ENCODE measurements at regions not wholly inside any gene's neighbourhood (a gene's known extent, or its start where the extent isn't known, plus 50 kb on each side); places are given as distances from the start of the nearest gene placed in this dataset.

- Mint-ChIP-seq H3K4me3 (ENCODE audit: unreplicated experiment) (no peak overlapping the region), H3K27ac (ENCODE audit: unreplicated experiment) (no peak overlapping the region), H3K4me1 (ENCODE audit: low read depth, unreplicated experiment) (no peaks in the 10 kb centered on the region), H3K36me3 (ENCODE audit: low read depth, unreplicated experiment) (no peaks in the 10 kb centered on the region), H3K27me3 (ENCODE audit: low read depth, unreplicated experiment) (no peaks in the 10 kb centered on the region), H3K9me3 (ENCODE audit: unreplicated experiment) (no peaks in the 10 kb centered on the region)
- H3K4me2 ChIP-seq (ENCODE audit: low read length) = no peak overlapping the region
- TF ChIP-seq EZH2 (IDR thresholded peaks at IDR 0.05; ENCODE audit: insufficient read depth, low read length) (no peak), CTCF (IDR thresholded peaks at IDR 0.05; ENCODE audit: insufficient read depth, low read depth, low read length) (no peak)
- no peak for DNase-seq (ENCODE audit: low read depth)
- no peak overlapping the region for H3K4me3 ChIP-seq (ENCODE audit: insufficient read depth, low read depth, low read length)
- H3K79me2 ChIP-seq (ENCODE audit: insufficient read depth, low read length) = no peaks in the 10 kb centered on the region
- H2AFZ ChIP-seq (ENCODE audit: low read depth, low read length) = no peak overlapping the region
- H3K9ac ChIP-seq (ENCODE audit: low read length) = no peak overlapping the region
- H3K27me3 ChIP-seq (ENCODE audit: insufficient read depth, low read length) = no peaks in the 10 kb centered on the region
- H3K27ac ChIP-seq (ENCODE audit: low read depth, low read length) = no peak overlapping the region
- H4K20me1 ChIP-seq (ENCODE audit: insufficient read depth, low read length) = no peaks in the 10 kb centered on the region
- FAIRE-seq = no peak
- no peaks in the 10 kb centered on the region for H3K36me3 ChIP-seq (ENCODE audit: insufficient read depth, low read length)
- H3K9me3 ChIP-seq (ENCODE audit: insufficient read depth, low read depth, low read length) = no peaks in the 10 kb centered on the region
- no peaks in the 10 kb centered on the region for H3K4me1 ChIP-seq (ENCODE audit: insufficient read depth, low read length)
Measured at GRCh38 chr5:52107210-52107905, 680.4 kb upstream of the ITGA1 start.

GRCh38 chr5:52119768-52120167 is 667.9 kb upstream of the ITGA1 start:
- no peaks in the 10 kb centered on the region for H3K4me1 Mint-ChIP-seq (ENCODE audit: low read depth, unreplicated experiment)
- no peaks in the 10 kb centered on the region for H3K9me3 ChIP-seq (ENCODE audit: insufficient read depth, low read depth, low read length)
- TF ChIP-seq CTCF (IDR thresholded peaks at IDR 0.05; ENCODE audit: insufficient read depth, low read depth, low read length) (no peak), EZH2 (IDR thresholded peaks at IDR 0.05; ENCODE audit: insufficient read depth, low read length) (no peak)
- no peak overlapping the region for H3K27ac ChIP-seq (ENCODE audit: low read depth, low read length)
- no peaks in the 10 kb centered on the region for H3K9me3 Mint-ChIP-seq (ENCODE audit: unreplicated experiment)
- H3K4me3 ChIP-seq (ENCODE audit: insufficient read depth, low read depth, low read length) = no peak overlapping the region
- no peak overlapping the region for H2AFZ ChIP-seq (ENCODE audit: low read depth, low read length)
- H4K20me1 ChIP-seq (ENCODE audit: insufficient read depth, low read length) = no peaks in the 10 kb centered on the region
- DNase-seq (ENCODE audit: low read depth) (no peak), FAIRE-seq (no peak)
- H3K27me3 ChIP-seq (ENCODE audit: insufficient read depth, low read length) = no peaks in the 10 kb centered on the region
- no peaks in the 10 kb centered on the region for H3K36me3 Mint-ChIP-seq (ENCODE audit: low read depth, unreplicated experiment)
- no peaks in the 10 kb centered on the region for H3K79me2 ChIP-seq (ENCODE audit: insufficient read depth, low read length)
- no peak overlapping the region for H3K4me3 Mint-ChIP-seq (ENCODE audit: unreplicated experiment)
- H3K27me3 Mint-ChIP-seq (ENCODE audit: low read depth, unreplicated experiment) = no peaks in the 10 kb centered on the region
- no peak overlapping the region for H3K27ac Mint-ChIP-seq (ENCODE audit: unreplicated experiment)
- H3K36me3 ChIP-seq (ENCODE audit: insufficient read depth, low read length) = no peaks in the 10 kb centered on the region
- no peaks in the 10 kb centered on the region for H3K4me1 ChIP-seq (ENCODE audit: insufficient read depth, low read length)
- H3K9ac ChIP-seq (ENCODE audit: low read length) = no peak overlapping the region
- H3K4me2 ChIP-seq (ENCODE audit: low read length) = no peak overlapping the region

- peaks cover 5% of the 10 kb centered on the region for H3K9me3 ChIP-seq (ENCODE audit: insufficient read depth, low read depth, low read length)
- no peaks in the 10 kb centered on the region for H3K36me3 Mint-ChIP-seq (ENCODE audit: low read depth, unreplicated experiment)
- no peak overlapping the region for H3K4me2 ChIP-seq (ENCODE audit: low read length)
- H3K79me2 ChIP-seq (ENCODE audit: insufficient read depth, low read length) = no peaks in the 10 kb centered on the region
- H3K4me3 ChIP-seq (ENCODE audit: insufficient read depth, low read depth, low read length) = no peak overlapping the region
- H3K27ac ChIP-seq (ENCODE audit: low read depth, low read length) = no peak overlapping the region
- no peak for TF ChIP-seq EZH2 (IDR thresholded peaks at IDR 0.05; ENCODE audit: insufficient read depth, low read length)
- TF ChIP-seq CTCF (IDR thresholded peaks at IDR 0.05; ENCODE audit: insufficient read depth, low read depth, low read length) = no peak
- no peak overlapping the region for H3K9ac ChIP-seq (ENCODE audit: low read length)
- no peaks in the 10 kb centered on the region for H3K9me3 Mint-ChIP-seq (ENCODE audit: unreplicated experiment)
- H3K4me3 Mint-ChIP-seq (ENCODE audit: unreplicated experiment) = no peak overlapping the region
- no peaks in the 10 kb centered on the region for H3K4me1 ChIP-seq (ENCODE audit: insufficient read depth, low read length)
- no peak overlapping the region for H3K27ac Mint-ChIP-seq (ENCODE audit: unreplicated experiment)
- H3K36me3 ChIP-seq (ENCODE audit: insufficient read depth, low read length) = no peaks in the 10 kb centered on the region
- H3K27me3 ChIP-seq (ENCODE audit: insufficient read depth, low read length) = no peaks in the 10 kb centered on the region
- no peaks in the 10 kb centered on the region for H3K27me3 Mint-ChIP-seq (ENCODE audit: low read depth, unreplicated experiment)
- no peaks in the 10 kb centered on the region for H4K20me1 ChIP-seq (ENCODE audit: insufficient read depth, low read length)
- no peaks in the 10 kb centered on the region for H3K4me1 Mint-ChIP-seq (ENCODE audit: low read depth, unreplicated experiment)
- FAIRE-seq (no peak), DNase-seq (ENCODE audit: low read depth) (no peak)
- no peak overlapping the region for H2AFZ ChIP-seq (ENCODE audit: low read depth, low read length)
Measured at GRCh38 chr5:52132053-52132452, 655.7 kb upstream of the ITGA1 start.

All from astrocyte (in vitro differentiated cells and primary cell).